HCT116 (cell line): ENCODE measurements at regions not wholly inside any gene's neighbourhood (a gene's known extent, or its start where the extent isn't known, plus 50 kb on each side); places are given as distances from the start of the nearest gene placed in this dataset.

Experiments used
- EGR1 ChIP-seq: IDR thresholded peaks from 2 replicates; pipeline ENCODE4 v1.6.1; 2012; ENCODE audit warnings: low read depth
- FOSL1 ChIP-seq: IDR thresholded peaks from 2 replicates; pipeline ENCODE4 v1.6.1; 2012; ENCODE audit warnings: low read depth
- POLR2AphosphoS5 ChIP-seq: IDR thresholded peaks from 2 replicates; pipeline ENCODE4 v1.6.1; 2011; ENCODE audit warnings: mild to moderate bottlenecking, low read depth, low read length, moderate library complexity
- TF ChIP-seq, protein P1 (sequence below), 3 experiments: fragments of 200-600 bp in 1 of 3; sonication (generic) in 1 of 3; IDR thresholded peaks in 2 of 3; conservative IDR thresholded peaks in 1 of 3; 2 replicates each; pipeline ENCODE4 v1.5.1; 2012 to 2017; ENCODE audit warnings: low read depth in 2 of 3, low read length in 2 of 3, antibody characterized with exemption in 1 of 3, borderline replicate concordance in 1 of 3, control low read depth in 1 of 3, mild to moderate bottlenecking in 1 of 3, mixed read lengths in 1 of 3, mixed run types in 1 of 3, moderate library complexity in 1 of 3; ENCODE audit not compliant: insufficient read depth in 1 of 3

DNA sequence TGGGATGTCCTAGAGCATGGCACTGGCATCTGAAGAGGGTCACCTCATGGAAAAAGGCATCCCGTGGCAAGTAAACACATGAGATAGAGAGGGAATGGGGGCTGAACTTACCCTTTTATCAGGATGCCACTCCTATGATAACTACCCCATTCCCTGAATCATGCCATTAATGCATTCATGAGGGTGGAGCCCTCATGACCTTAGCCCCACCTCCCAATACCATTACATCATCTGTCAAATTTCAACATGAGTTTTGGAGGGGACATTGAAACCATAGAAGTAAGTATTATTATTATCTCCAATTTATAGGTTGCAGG, 65.2 kb downstream of the MTNR1B start:
- TF ChIP-seq FOSL1 (no peak), POLR2AphosphoS5 (no peak), EGR1 (no peak)
- TF ChIP-seq, protein P1, sequence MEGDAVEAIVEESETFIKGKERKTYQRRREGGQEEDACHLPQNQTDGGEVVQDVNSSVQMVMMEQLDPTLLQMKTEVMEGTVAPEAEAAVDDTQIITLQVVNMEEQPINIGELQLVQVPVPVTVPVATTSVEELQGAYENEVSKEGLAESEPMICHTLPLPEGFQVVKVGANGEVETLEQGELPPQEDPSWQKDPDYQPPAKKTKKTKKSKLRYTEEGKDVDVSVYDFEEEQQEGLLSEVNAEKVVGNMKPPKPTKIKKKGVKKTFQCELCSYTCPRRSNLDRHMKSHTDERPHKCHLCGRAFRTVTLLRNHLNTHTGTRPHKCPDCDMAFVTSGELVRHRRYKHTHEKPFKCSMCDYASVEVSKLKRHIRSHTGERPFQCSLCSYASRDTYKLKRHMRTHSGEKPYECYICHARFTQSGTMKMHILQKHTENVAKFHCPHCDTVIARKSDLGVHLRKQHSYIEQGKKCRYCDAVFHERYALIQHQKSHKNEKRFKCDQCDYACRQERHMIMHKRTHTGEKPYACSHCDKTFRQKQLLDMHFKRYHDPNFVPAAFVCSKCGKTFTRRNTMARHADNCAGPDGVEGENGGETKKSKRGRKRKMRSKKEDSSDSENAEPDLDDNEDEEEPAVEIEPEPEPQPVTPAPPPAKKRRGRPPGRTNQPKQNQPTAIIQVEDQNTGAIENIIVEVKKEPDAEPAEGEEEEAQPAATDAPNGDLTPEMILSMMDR (IDR thresholded peaks at IDR 0.05 in 2 of 3, conservative IDR thresholded peaks at IDR 0.05 in 1 of 3; ENCODE audit: borderline replicate concordance in 1 of 3, insufficient read depth in 1 of 3, low read depth in 2 of 3, low read length in 2 of 3): no peak
